A673 (cell line): ENCODE measurements at regions not wholly inside any gene's neighbourhood (a gene's known extent, or its start where the extent isn't known, plus 50 kb on each side); places are given as distances from the start of the nearest gene placed in this dataset.

ENCODE experiments used
- BruUV-seq: library from RNA; stranded (reverse); fragments of 400-500 nt; replicated peaks from 2 replicates; lab custom pipeline; 2021; lab: Mats Ljungman, UMichigan
- CTCF ChIA-PET: fragments of 300-600 bp; sonication (Branson Sonifier 250); formaldehyde crosslinking; loops from one replicate; lab custom pipeline; 2022; ENCODE audit warnings: antibody characterized with exemption; lab: Charles Lee
- POLR2A ChIA-PET: fragments of 300-600 bp; sonication (Branson Sonifier 250); formaldehyde crosslinking; loops from one replicate; lab custom pipeline; 2022; ENCODE audit warnings: antibody characterized with exemption; ENCODE audit not compliant: low non-redundant PET; lab: Charles Lee
- DNase-seq: peaks from one replicate; pipeline ENCODE4 v3.0.0-alpha.2; 2015; ENCODE audit warnings: low spot score
- H3K27ac ChIP-seq: fragments of 200-600 bp; sonication (generic); 2 replicates; pipeline ENCODE4 v1.5.1; 2016; ENCODE audit warnings: mixed run types, low read depth, mild to moderate bottlenecking, mixed read lengths, antibody characterized with exemption, low read length; ENCODE audit not compliant: poor library complexity, severe bottlenecking
- H3K27me3 ChIP-seq: fragments of 200-600 bp; sonication (generic); replicated peaks from 2 replicates; pipeline ENCODE4 v1.6.1; 2017; ENCODE audit warnings: mixed run types, low read depth, mild to moderate bottlenecking, mixed read lengths, antibody characterized with exemption, low read length; ENCODE audit not compliant: insufficient read depth, poor library complexity
- H3K36me3 ChIP-seq: fragments of 200-600 bp; sonication (generic); 2 replicates; pipeline ENCODE4 v1.6.1; 2016; ENCODE audit warnings: mixed run types, mild to moderate bottlenecking, mixed read lengths, antibody characterized with exemption, low read length; ENCODE audit not compliant: insufficient read depth, poor library complexity, severe bottlenecking
- H3K4me1 ChIP-seq: fragments of 200-600 bp; sonication (generic); 2 replicates; pipeline ENCODE4 v1.6.1; 2017; ENCODE audit warnings: mixed run types, mild to moderate bottlenecking, mixed read lengths, antibody characterized with exemption, low read length; ENCODE audit not compliant: insufficient read depth, poor library complexity, severe bottlenecking
- H3K4me3 ChIP-seq: fragments of 200-600 bp; sonication (generic); 2 replicates; pipeline ENCODE4 v1.5.1; 2016; ENCODE audit warnings: low read depth, mixed run types, mild to moderate bottlenecking, mixed read lengths, low read length; ENCODE audit not compliant: poor library complexity, severe bottlenecking
- H3K9me3 ChIP-seq: fragments of 200-600 bp; sonication (generic); 2 replicates; pipeline ENCODE4 v1.6.1; 2016; ENCODE audit warnings: mixed run types, low read depth, mild to moderate bottlenecking, mixed read lengths, antibody characterized with exemption, low read length; ENCODE audit not compliant: poor library complexity, severe bottlenecking
- CTCF ChIP-seq: fragments of 300-800, 200-600 bp; sonication (generic); conservative IDR thresholded peaks from 2 replicates; pipeline ENCODE4 v1.5.1; 2017; ENCODE audit warnings: low read depth, mild to moderate bottlenecking, antibody characterized with exemption, low read length, moderate library complexity, mixed read lengths
- EZH2 ChIP-seq: fragments of 200-600 bp; sonication (generic); IDR thresholded peaks from 2 replicates; pipeline ENCODE4 v1.6.1; 2017; ENCODE audit warnings: borderline replicate concordance, low read depth, mild to moderate bottlenecking, mixed read lengths, antibody characterized with exemption, low read length; ENCODE audit not compliant: poor library complexity, severe bottlenecking
- intact Hi-C: fragments of 100-400 bp; cut with micrococcal nuclease; formaldehyde crosslinking; loops from one replicate; pipeline ENCODE4 v1.10.0; 2022; ENCODE audit not compliant: unreplicated experiment

GRCh38 chr4:173758132-173758531 is 228.1 kb upstream of the HAND2 start:
- Histone ChIP-seq H3K4me3 (no peak overlapping the region), H3K9me3 (no peaks in the 10 kb centered on the region), H3K36me3 (no peaks in the 10 kb centered on the region), H3K4me1 (no peaks in the 10 kb centered on the region), H3K27ac (no peak overlapping the region), H3K27me3 (no peaks in the 10 kb centered on the region)
- ChIA-PET CTCF (no interaction called here), POLR2A (no interaction called here)
- no TSS peak for BruUV-seq
- DNase-seq = no peak
- intact Hi-C loops = no loop called here
- no peak for TF ChIP-seq CTCF
- TF ChIP-seq EZH2 = no peak

GRCh38 chr4:173753408-173753807 is 223.4 kb upstream of the HAND2 start:
- intact Hi-C loops = no loop called here
- TF ChIP-seq CTCF (no peak), EZH2 (no peak)

GRCh38 chr4:173752610-173753230 is 222.7 kb upstream of the HAND2 start:
- Histone ChIP-seq H3K36me3 (no peaks in the 10 kb centered on the region), H3K27me3 (no peaks in the 10 kb centered on the region), H3K9me3 (no peaks in the 10 kb centered on the region), H3K4me3 (no peak overlapping the region), H3K4me1 (peaks cover 9% of the 10 kb centered on the region), H3K27ac (no peak overlapping the region)
- ChIA-PET POLR2A (no interaction called here), CTCF (no interaction called here)
- BruUV-seq = no TSS peak
- DNase-seq = peak; percentile 42
- intact Hi-C loops = no loop called here
- TF ChIP-seq CTCF (peak; percentile 66), EZH2 (no peak)

More at GRCh38 chr4:173753408-173753807, 223.4 kb upstream of the HAND2 start:
- peaks cover 2% of the 10 kb centered on the region for H3K4me1 ChIP-seq
- H3K4me3 ChIP-seq = no peak overlapping the region
- POLR2A ChIA-PET = no interaction called here
- no peaks in the 10 kb centered on the region for H3K27me3 ChIP-seq
- DNase-seq = no peak
- no TSS peak for BruUV-seq
- H3K36me3 ChIP-seq = no peaks in the 10 kb centered on the region
- CTCF ChIA-PET = no interaction called here
- no peak overlapping the region for H3K27ac ChIP-seq
- no peaks in the 10 kb centered on the region for H3K9me3 ChIP-seq
